T-helper 1 cell (primary cell): ENCODE measurements at regions not wholly inside any gene's neighbourhood (a gene's known extent, or its start where the extent isn't known, plus 50 kb on each side); places are given as distances from the start of the nearest gene placed in this dataset.
"Not testable (repeated sequence)": the region's sequence is repeated elsewhere in the genome, so short reads cannot be mapped to it uniquely, and the experiment has no call there.

Experiments
- DNase-seq, 5 donors: peaks; one replicate each; pipeline ENCODE4 v3.0.0-alpha.2; 2012 to 2020

- DNase-seq = no peak
These were observed 488.7 kb downstream of the OMA1 start for GRCh38 chr1:58057826-58058225.

GRCh38 chr1:58051187-58051586, 495.3 kb downstream of the OMA1 start:
- not testable (repeated sequence) for DNase-seq

- no peak for DNase-seq
These were observed 499.2 kb downstream of the OMA1 start for GRCh38 chr1:58047265-58047858.

DNA sequence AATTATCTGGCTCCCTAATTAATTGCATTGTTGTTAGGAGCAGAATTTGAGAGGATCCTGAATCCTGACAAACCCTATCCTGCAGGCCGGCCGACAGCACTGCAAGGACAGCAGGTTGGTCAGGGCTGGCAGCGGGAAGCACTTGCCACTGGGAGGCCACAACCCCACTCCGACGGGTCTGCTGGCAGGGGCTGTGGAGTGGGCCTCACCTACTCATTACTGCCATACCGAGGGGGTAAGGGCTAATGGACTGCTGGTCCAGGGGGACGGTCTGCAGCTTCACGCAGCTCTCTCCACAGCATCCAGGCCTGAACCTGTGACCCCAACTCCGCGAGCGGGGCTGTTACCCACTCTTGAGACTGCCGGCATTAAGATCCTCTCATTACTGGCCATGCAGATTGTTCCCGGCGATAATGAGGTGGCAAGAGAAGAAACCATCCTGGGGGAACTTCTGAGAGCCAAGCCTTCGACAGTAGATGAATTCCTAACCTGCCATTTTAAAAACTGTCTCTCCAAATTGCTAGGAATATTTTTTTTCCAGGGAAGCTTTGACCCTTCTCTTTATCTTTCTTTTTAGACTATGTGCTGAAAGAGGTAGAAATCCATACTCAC, 501.3 kb downstream of the OMA1 start:
- DNase-seq = no peak

GRCh38 chr1:58041621-58042020, 504.9 kb downstream of the OMA1 start:
- DNase-seq = no peak

DNA sequence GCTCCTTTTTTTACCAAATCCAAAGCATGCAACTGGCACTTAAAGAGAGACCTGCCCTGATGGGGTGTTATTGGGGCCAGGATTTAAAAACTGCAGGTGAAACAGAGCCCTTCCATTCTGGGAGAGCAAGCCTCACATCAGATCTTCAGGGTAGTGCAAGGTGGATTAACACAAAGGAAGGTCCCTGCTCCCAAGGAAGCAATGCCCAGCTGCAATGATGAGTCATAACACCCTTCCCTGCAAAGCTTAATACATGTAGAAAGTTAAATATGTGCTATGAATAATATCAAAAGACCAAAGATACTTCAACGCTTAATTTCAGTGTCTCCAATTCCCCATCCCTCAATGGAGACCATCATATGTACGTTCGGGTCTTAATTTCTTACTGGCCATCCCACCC, 508.0 kb downstream of the OMA1 start:
- DNase-seq = no peak

DNA sequence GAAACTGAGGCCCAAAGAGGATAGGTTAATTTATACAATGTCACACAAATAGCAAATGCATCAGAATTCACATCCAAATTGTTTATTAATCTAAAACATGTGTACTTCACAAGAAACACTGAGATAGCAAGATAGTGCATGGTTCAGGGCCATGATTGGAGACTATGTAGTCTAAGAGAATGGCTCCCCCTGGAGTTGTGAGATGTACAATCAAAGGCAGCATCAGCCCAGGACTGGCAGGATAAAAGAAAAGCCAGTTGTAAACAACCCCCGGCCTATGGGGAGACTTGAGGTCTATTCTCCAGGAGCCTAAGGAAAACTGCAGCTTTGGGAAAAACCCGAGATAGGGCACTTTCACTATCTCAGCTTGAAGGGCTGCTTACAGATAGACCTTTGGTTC, 511.0 kb downstream of the OMA1 start:
- no peak for DNase-seq

- DNase-seq = no peak
These were observed 513.2 kb downstream of the OMA1 start for GRCh38 chr1:58033311-58033710.

DNA sequence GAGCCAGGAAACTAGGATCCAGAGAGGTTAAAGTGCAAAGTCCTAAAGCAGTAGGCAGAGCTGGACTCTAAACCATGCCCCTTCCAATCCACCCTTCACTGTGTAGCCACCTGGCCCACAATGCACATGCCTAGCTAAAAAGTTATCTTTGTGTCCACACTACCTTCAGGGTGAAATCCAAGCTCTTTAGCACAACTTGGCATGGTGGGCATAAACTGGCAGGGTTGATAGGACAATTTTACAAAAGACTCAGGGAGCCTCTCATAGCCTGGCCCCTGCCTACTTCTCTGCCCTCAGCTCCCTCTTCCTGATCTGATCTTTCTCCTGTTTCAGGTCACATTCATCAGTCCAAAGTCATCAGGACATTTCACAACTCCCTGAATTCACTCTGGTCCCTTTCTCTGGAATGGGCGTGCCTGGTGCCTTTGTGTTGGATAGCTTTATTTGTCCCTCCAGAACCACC, 513.9 kb downstream of the OMA1 start:
- DNase-seq = no peak

GRCh38 chr1:58031416-58031815, 515.1 kb downstream of the OMA1 start:
- no peak for DNase-seq

DNA sequence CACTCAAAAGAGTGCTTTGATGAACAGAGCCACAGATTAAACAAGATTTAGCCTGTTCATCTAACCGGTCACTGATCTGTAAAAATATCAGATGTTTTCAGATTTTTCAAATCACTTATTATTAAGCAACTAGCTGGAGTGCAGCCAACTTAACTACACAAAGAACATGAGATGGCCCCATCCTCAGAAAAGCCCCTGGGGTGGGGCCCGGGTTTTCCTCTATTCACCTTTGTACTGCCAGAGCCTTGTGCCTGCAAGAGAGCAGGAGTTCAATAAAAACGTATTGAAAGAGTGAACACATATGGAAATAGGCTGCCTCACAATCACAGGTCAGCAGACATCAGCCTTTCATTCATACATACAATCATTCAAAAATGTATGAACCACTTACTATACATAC, 516.1 kb downstream of the OMA1 start:
- DNase-seq = no peak

- no peak for DNase-seq
These were observed 528.9 kb downstream of the OMA1 start for GRCh38 chr1:58017641-58018040.

DNA sequence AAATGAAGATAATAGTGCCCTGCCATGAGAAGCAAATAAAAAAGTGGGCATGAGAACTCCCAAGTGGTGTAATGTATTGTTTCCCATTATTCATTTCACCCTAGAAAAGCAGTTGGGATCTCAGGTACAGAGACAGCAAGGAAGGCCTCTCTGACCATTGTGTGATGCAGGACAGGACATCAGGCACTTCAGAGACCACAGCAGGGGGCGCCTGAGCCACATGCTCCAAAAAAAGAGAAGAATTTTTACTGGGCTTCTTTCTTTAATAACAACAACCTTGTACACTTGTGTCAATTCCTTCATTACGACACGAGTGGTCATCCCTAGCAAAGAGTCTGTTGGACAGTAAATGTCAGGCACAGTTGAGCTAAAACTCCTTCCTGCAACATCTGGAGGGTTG, 533.3 kb downstream of the OMA1 start:
- DNase-seq = no peak

DNA sequence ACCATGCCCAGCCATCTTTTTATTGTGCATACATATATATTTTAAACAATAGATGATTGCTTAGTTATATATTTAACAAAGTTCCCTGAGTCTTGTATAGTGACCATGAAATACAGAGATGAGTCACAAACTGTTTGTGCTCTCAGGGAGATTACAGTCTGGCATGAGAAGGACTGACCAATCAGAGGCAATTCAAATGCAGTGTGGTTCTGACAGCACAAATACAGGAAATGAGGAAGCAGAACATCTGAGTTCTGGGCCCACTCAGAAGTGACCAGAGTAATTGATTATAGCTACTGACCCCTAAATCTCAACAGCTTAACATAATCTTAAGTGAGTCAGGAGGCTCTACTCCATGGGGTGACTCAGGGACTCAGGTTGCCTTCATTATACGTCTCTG, 534.5 kb downstream of the OMA1 start:
- no peak for DNase-seq

- no peak for DNase-seq
These were observed 540.0 kb downstream of the OMA1 start for GRCh38 chr1:58006421-58007046.

GRCh38 chr1:58005212-58005611, 541.3 kb downstream of the OMA1 start:
- no peak for DNase-seq

DNA sequence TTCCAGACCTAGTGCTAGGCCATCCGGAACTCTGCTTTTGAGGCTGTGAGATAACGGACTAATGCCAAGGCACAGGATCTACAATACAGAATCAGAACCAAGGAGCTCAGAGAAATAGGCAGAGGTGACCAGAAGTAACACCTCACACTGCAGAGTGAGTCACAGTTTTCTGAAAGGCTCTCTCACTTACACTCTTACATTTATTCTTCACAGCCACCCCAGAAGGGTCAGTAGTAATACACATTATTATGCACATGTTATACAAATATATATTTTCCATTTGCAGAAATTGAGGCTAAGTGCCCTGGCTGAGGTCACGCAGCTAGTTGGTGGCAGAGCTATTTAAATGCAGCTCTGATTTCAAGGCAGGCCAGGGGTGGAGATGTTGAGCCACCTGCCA, 542.5 kb downstream of the OMA1 start:
- DNase-seq = no peak

DNA sequence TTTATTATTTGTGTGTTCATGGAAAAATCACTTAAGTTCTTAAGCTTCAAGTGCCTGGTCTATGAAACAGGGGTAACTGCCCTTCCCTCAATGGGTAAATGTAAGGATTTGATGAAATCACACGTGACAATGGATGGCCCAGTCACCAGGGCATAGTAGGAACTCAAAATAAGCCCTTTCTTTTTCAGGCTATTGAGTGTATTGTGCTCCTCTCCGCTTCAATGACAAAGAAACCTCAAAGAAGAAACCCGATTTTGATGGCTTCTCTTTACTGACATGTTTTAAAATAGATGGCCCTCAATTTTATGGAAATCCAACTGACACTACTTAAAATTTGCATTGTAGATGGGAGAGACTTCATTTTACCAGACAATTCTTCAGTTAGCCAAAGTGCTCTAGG, 543.5 kb downstream of the OMA1 start:
- DNase-seq = no peak

- no peak for DNase-seq
These were observed 545.7 kb downstream of the OMA1 start for GRCh38 chr1:58000821-58001220.

GRCh38 chr1:58000116-58000515, 546.4 kb downstream of the OMA1 start:
- DNase-seq = no peak

DNA sequence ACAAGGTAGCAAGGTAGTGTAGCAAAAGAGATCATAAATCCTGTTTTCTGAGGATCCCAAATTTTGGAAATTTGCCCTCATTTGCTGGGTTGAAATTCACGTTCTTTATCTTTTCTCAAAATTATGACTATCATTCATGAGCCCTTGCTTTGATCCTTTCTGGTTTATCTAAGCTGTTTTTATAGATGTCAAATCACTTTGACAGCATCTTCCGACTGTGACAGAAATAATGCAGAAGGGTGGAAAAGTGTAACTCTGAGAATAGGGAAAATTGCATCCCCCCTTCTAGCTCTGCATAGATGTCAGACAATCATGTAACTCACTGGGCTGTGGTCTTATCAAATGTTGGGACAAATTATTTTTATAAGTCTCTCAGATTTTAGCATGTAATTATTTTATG, 550.1 kb downstream of the OMA1 start:
- DNase-seq = no peak

- no peak for DNase-seq
These were observed 555.2 kb downstream of the OMA1 start for GRCh38 chr1:57991289-57991688.

DNA sequence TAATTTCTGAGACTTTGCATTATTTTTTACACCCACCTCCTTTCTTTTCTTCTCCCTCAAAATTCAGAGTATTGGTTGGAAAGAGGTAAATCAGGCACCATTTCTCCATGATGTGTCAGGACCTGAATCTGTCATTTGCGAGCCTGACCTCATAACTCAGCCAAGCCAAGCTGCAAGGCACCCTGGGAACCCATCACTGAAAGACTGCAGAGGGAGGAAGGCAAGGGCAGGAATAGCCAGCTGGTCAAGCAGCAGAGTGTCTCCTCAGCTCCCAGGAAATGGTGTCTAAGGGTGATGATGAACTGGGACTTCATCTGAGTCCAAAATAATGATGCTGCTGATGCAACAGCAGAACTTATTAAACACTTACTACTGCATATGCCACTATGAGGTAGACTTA, 556.6 kb downstream of the OMA1 start:
- DNase-seq = no peak

DNA sequence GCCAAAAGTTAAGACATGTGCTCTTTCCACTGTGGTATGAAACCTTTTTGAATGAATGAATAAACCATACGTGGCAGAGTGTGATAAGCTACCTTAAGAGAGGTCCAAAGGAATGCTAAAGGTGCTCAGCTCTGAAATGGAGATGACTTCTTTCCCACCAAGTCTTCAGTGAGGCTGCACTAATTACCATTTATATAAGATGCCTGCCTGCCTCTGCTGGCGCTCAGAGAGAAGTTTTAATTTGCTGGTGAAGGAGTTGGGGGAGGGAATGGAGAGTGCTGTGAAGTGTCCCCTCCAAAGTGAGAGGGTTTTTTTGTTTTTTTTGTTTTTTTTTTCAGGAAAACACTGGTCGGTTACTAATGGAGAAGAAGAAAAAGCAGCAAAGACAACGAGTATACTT, 559.0 kb downstream of the OMA1 start:
- DNase-seq = no peak

GRCh38 chr1:57986432-57986831, 560.1 kb downstream of the OMA1 start:
- no peak for DNase-seq
